T-helper 9 cell (primary cell): ENCODE measurements at regions not wholly inside any gene's neighbourhood (a gene's known extent, or its start where the extent isn't known, plus 50 kb on each side); places are given as distances from the start of the nearest gene placed in this dataset.

Experiments
- DNase-seq: peaks from one replicate; pipeline ENCODE4 v3.0.0-alpha.2; 2020

- DNase-seq: no peak
Measured at GRCh38 chr13:75919660-75920199, 283.6 kb downstream of the LMO7 start.

GRCh38 chr13:75915066-75915465 is 278.9 kb downstream of the LMO7 start:
- no peak for DNase-seq

GRCh38 chr13:75913925-75914324 is 277.8 kb downstream of the LMO7 start:
- DNase-seq: no peak

GRCh38 chr13:75910591-75910990 is 274.5 kb downstream of the LMO7 start:
- no peak for DNase-seq
